IPS-NIHi7 (cell line): ENCODE measurements at regions not wholly inside any gene's neighbourhood (a gene's known extent, or its start where the extent isn't known, plus 50 kb on each side); places are given as distances from the start of the nearest gene placed in this dataset.

Source experiments
- DNase-seq: peaks from one replicate; pipeline ENCODE4 v3.0.0; 2012; ENCODE audit warnings: mixed read lengths; ENCODE audit errors: extremely low spot score

DNA sequence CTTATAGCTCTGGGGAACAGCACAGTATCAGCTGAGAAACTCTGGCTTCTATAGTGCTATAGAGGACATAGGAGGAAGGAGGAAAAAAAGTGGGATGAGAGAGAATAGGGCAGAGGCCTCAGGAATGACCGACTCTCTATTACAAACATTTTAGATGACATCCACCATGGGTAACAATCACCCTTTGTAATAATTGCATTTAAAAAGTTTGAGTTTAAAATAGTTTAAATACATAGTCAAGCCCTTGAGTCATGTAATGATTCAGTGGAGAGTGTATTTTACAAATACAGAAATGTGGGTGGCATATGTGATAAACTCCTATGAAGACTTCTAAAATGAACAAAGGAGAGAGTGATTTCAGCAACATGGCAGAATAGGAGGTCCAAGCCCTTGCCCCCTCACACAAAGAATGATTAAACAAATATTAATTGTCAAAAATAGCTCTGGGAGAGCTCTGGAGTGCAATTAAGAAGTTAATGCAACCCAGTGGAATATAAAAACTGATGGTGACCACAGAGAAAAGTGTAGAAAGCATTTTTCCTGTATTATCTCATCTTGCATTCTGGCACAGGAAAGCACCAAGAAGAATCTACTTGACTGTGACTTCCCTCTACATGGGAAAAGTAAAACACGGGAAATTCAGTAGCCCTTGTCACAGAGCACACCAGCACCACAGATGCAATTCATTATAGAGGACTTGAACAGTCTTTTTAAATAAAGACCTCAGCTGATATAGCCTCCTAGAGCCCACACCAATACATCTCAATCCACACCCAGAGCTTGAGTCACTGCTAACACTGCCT lies 569.0 kb upstream of the SORCS1 start:
- DNase-seq, result no peak

DNA sequence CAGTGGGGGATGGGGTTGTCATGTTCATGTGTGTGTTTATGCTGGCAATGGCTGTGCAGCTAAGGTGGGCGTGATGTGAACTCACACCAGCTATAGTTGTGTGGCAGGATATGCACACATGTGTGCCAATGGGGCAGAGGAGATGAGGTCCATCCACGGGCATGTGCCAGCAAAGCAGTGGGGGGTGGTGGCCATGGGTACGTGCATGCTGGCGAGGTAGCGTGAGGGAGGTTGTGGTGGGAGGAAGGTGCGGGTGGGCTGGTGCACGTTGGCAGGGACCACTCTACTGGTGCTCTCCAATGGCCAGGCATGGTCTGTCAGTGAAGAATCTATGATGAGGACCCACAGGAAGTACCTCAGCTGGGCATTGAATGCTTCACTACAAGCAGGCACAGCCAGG lies 567.5 kb upstream of the SORCS1 start:
- DNase-seq, result no peak

DNA sequence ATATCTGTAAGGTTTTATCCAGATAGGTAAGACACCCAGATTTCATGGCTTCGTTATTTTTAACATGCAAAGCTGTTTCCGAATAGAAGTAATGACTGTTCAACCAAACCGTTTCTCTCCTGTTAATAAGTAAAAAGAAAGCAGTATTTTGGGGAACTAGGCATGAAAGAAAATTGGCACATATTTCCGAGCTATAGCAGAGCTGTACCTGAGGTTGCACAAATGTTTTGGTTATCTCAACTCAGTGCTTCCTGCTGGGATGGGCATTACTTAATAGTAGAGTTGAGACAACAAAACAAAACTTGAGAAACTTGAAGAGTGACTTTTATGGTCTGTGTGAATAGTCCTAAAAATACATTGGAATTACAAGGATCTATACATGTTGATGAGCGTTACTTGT lies 564.3 kb upstream of the SORCS1 start:
- no peak for DNase-seq

- DNase-seq, result no peak
Measured at GRCh38 chr10:107727767-107728317, 563.3 kb upstream of the SORCS1 start.

DNA sequence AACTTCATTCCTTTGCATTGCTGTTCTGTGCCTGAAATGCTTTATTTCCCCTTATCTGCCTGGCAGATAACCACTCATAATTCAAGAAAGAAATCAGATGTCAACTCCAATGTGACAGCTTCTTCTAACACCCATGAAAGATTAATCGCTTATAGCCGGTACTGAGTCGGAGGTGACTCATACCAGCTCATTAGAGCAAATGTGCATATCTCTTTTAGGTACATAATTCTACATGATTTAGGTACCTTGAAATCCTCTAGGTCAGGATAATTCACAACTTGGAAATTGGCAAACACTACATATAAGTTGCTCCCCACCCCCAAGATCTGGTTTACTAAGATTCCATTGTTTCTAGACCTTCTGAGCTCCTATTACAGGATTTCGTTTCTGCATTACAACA lies 554.4 kb upstream of the SORCS1 start:
- no peak for DNase-seq

- DNase-seq, result no peak
Measured at GRCh38 chr10:107717046-107717445, 552.5 kb upstream of the SORCS1 start.

- no peak for DNase-seq
Measured at GRCh38 chr10:107715565-107715964, 551.1 kb upstream of the SORCS1 start.

- no peak for DNase-seq
Measured at GRCh38 chr10:107708981-107709380, 544.5 kb upstream of the SORCS1 start.

- no peak for DNase-seq
Measured at GRCh38 chr10:107706096-107706725, 541.7 kb upstream of the SORCS1 start.

DNA sequence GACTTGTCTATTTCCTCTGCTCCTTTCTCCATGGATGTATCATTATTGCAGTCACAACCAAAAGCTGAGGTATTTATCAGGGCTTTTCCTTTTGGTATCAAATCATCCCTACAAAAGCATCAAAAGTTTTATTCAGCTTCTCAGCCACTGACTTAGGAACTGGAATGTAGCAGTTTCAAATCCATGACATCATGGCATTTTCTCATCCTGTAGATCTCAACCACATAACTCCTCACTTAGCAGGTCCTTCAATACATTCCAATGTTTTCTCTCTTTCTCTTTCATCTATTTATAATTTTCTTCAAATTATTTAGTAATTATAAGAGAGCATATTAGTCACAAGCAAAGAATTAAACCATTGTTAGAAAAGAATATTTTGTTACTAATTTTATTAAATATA lies 537.4 kb upstream of the SORCS1 start:
- DNase-seq, result no peak

GRCh38 chr10:107692072-107692471 lies 527.6 kb upstream of the SORCS1 start:
- DNase-seq, result no peak

DNA sequence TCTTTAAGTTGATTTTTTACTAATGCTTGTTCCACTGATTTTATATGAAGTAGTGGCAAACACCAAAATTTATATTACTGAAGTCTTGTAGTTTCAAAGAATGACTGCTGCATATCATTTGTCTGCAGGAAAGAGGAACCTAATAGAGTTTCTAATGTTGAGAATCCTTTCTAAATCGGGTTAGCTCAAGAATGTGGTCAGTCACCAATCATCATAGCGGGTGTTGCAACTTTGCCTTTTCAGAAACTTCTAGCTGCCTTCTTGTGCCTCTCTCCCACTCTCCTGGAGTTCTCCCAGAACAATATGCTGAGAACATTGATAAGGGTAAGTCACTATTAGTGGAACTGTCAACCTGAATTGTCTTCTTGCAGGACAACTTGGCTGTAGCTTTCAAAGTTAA lies 524.8 kb upstream of the SORCS1 start:
- no peak for DNase-seq

GRCh38 chr10:107687701-107688100 lies 523.2 kb upstream of the SORCS1 start:
- no peak for DNase-seq

- DNase-seq, result no peak
Measured at GRCh38 chr10:107686095-107686494, 521.6 kb upstream of the SORCS1 start.

DNA sequence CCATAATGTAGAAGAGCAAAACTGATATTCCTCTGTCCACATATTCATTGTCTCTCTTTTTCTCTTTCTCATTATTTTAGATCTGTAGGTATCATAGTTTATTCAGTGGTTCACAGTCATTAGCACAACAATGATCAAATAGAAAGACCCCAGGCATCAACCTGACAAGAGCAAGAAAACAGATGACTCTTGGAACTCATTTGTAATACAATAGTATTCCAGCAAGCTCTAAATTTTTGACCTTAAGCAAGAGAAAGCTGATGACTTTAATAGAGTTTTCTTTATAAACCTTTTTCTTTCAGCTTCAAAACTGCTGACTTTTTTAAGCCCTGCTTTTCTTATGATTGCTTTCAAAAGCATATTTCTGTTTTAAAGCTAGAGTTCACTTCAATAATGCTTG lies 507.5 kb upstream of the SORCS1 start:
- DNase-seq, result no peak

GRCh38 chr10:107666214-107666613 lies 501.7 kb upstream of the SORCS1 start:
- DNase-seq, result no peak

- no peak for DNase-seq
Measured at GRCh38 chr10:107665459-107665858, 501.0 kb upstream of the SORCS1 start.

GRCh38 chr10:107657851-107658250 lies 493.3 kb upstream of the SORCS1 start:
- DNase-seq, result no peak

- no peak for DNase-seq
Measured at GRCh38 chr10:107656932-107657331, 492.4 kb upstream of the SORCS1 start.

GRCh38 chr10:107653832-107654287 lies 489.4 kb upstream of the SORCS1 start:
- DNase-seq, result no peak

DNA sequence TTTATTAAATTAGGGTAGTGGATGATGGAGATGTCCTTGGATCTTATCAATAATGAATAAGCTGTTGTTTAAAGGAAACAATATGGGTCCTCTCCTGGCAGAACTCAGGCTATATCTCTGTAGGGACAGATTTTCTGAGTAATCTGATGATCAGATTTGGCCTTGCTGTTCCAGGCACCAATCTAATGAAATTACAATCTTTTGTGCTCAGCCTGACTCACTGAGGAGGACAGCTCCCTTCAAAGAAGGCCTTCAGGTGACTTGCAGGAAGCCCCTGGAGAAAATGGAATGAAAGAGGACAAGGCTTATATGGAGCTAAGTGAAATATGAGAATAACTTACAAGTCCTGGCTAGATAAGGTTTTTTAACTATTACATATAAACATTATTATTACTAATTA lies 486.4 kb upstream of the SORCS1 start:
- DNase-seq, result no peak

DNA sequence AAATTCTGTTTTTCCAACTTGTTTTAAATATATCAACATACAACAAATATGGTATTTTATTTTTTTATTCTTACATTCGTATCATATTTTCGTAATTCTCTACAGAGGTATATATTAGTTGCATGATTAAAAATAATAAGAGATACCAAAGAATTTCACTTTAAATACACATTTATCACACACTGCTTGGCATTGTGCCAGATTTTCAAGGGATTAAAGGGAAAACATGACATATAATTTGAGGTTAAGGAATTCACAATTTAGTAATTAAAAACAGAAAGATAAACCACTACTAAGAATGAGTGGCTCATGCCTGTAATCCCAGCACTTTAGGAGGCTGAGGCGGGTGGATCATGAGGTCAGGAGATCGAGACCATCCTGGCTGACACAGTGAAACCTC lies 484.7 kb upstream of the SORCS1 start:
- DNase-seq, result no peak

DNA sequence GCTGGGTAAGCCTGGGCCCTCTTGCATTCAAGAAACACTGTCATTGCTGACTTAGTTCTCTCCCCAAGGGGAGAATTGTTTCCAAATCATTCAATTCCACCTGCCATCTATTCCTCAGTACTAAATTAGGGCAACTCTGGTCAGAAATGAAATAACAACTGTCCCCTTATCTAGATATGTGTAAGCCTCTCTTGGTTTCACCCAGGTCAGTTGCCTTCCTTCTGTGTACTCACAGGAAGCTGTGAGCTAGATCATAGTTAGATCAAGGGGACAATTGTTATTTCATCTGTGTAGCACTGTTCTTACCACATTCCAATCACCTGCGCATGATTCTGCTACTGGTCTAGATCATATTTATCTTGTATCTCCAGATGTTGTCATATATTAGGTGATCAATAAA lies 483.0 kb upstream of the SORCS1 start:
- no peak for DNase-seq
